H1 (cell line): ENCODE measurements at regions not wholly inside any gene's neighbourhood (a gene's known extent, or its start where the extent isn't known, plus 50 kb on each side); places are given as distances from the start of the nearest gene placed in this dataset.

Source experiments
- CTCF ChIA-PET: fragments of 300-600 bp; sonication (Branson Sonifier 250); formaldehyde crosslinking; loops from one replicate; lab custom pipeline; 2021; ENCODE audit not compliant: partially characterized antibody; lab: Charles Lee
- POLR2A ChIA-PET: fragments of 300-600 bp; sonication (Branson Sonifier 250); formaldehyde crosslinking; loops from one replicate; lab custom pipeline; 2021; ENCODE audit warnings: inconsistent platforms; ENCODE audit not compliant: partially characterized antibody; lab: Charles Lee
- DNase-seq, 2 experiments: peaks; one replicate each; pipeline versions ENCODE4 v3.0.0 to v3.0.0-alpha.2; 2010 to 2022; ENCODE audit warnings: low spot score in 2 of 2, low read depth in 1 of 2, mixed read lengths in 1 of 2
- FAIRE-seq: peaks from 2 replicates; lab custom pipeline; 2011; peaks lifted over from hg19 to GRCh38; lab: Jason Lieb, UNC
- H2AFZ ChIP-seq: 2 replicates; pipeline ENCODE4 v1.8.1; 2012; ENCODE audit warnings: low read length, inconsistent platforms
- H2AK5ac ChIP-seq: 2 replicates; pipeline ENCODE4 v1.6.1; 2013; ENCODE audit warnings: low read depth, low read length
- H2BK120ac ChIP-seq: replicated peaks from 2 replicates; pipeline ENCODE3; 2013; ENCODE audit warnings: low read depth, low read length, inconsistent platforms
- H2BK12ac ChIP-seq: 2 replicates; pipeline ENCODE4 v1.6.1; 2013; ENCODE audit warnings: low read depth, low read length
- H2BK15ac ChIP-seq: 2 replicates; pipeline ENCODE4 v1.6.1; 2013; ENCODE audit warnings: low read length
- H2BK20ac ChIP-seq: 2 replicates; pipeline ENCODE4 v1.6.1; 2013; ENCODE audit warnings: low read length
- H2BK5ac ChIP-seq: 2 replicates; pipeline ENCODE4 v1.6.1; 2013; ENCODE audit warnings: low read depth, low read length
- H3K14ac ChIP-seq: 2 replicates; pipeline ENCODE4 v1.6.1; 2013; ENCODE audit warnings: inconsistent platforms; ENCODE audit not compliant: insufficient read length
- H3K18ac ChIP-seq: 2 replicates; pipeline ENCODE4 v1.6.1; 2013; ENCODE audit warnings: low read length; ENCODE audit errors: extremely low read depth
- H3K23ac ChIP-seq: 2 replicates; pipeline ENCODE4 v1.6.1; 2013; ENCODE audit warnings: inconsistent platforms; ENCODE audit not compliant: insufficient read length
- H3K23me2 ChIP-seq: 2 replicates; pipeline ENCODE4 v1.6.1; 2013; ENCODE audit warnings: low read depth, low read length
- H3K27ac ChIP-seq: 2 replicates; pipeline ENCODE4 v1.6.1; 2011; ENCODE audit warnings: low read depth, low read length, inconsistent platforms
- H3K27me3 ChIP-seq, 4 experiments: replicated peaks in 1 of 4; 1 replicate in 1 of 4; 2 replicates in 3 of 4; pipeline versions ENCODE4 v1.6.1 to v1.8.1; 2011 to 2013; ENCODE audit warnings: low read length in 3 of 4, mild to moderate bottlenecking in 3 of 4, inconsistent platforms in 2 of 4, mixed read lengths in 2 of 4, moderate library complexity in 1 of 4; ENCODE audit not compliant: control insufficient read depth in 3 of 4, insufficient read depth in 3 of 4; ENCODE audit errors: extremely low read depth in 1 of 4
- H3K36me3 ChIP-seq, 4 experiments: 2 replicates each; pipeline versions ENCODE4 v1.6.1 to v1.8.1; 2011 to 2013; ENCODE audit warnings: mild to moderate bottlenecking in 4 of 4, low read length in 3 of 4, moderate library complexity in 2 of 4, control low read depth in 1 of 4, inconsistent platforms in 1 of 4; ENCODE audit not compliant: insufficient read depth in 4 of 4, control insufficient read depth in 2 of 4
- H3K4ac ChIP-seq: replicated peaks from 2 replicates; pipeline ENCODE3; 2013; ENCODE audit warnings: low read length, low read depth, mixed read lengths, inconsistent platforms; ENCODE audit not compliant: insufficient read length
- H3K4me1 ChIP-seq, 4 experiments: replicated peaks in 1 of 4; 1 replicate in 1 of 4; 2 replicates in 3 of 4; pipeline versions ENCODE4 v1.6.1 to v1.8.1; 2011 to 2013; ENCODE audit warnings: low read length in 3 of 4, inconsistent platforms in 2 of 4, mixed read lengths in 1 of 4; ENCODE audit not compliant: insufficient read depth in 4 of 4, control insufficient read depth in 3 of 4
- H3K4me2 ChIP-seq, 2 experiments: 2 replicates each; pipeline versions ENCODE4 v1.6.1 to v1.8.1; 2011 to 2013; ENCODE audit warnings: low read depth in 2 of 2, low read length in 2 of 2, control low read depth in 1 of 2, inconsistent platforms in 1 of 2, mild to moderate bottlenecking in 1 of 2; ENCODE audit not compliant: insufficient read depth in 1 of 2
- H3K4me3 ChIP-seq, 4 experiments: fragments of 200-600, 300-600 bp in 1 of 4; sonication (generic), shearing (Covaris generic), sonication (Bioruptor Twin) in 1 of 4; 2 replicates each; pipeline versions ENCODE4 v1.5.1 to v1.8.1; 2011 to 2016; ENCODE audit warnings: low read length in 4 of 4, low read depth in 3 of 4, control low read depth in 2 of 4, inconsistent platforms in 2 of 4, mild to moderate bottlenecking in 2 of 4, mixed read lengths in 1 of 4, moderate library complexity in 1 of 4; ENCODE audit not compliant: insufficient read depth in 2 of 4; ENCODE audit errors: extremely low read depth in 1 of 4
- H3K56ac ChIP-seq: replicated peaks from 2 replicates; pipeline ENCODE3; 2013; ENCODE audit warnings: low read depth, mild to moderate bottlenecking, mixed read lengths, low read length, inconsistent platforms; ENCODE audit not compliant: insufficient read length
- H3K79me1 ChIP-seq: 2 replicates; pipeline ENCODE4 v1.6.1; 2013; ENCODE audit warnings: low read depth, low read length, control low read depth
- H3K79me2 ChIP-seq, 2 experiments: 2 replicates each; pipeline versions ENCODE4 v1.6.1 to v1.8.1; 2012 to 2013; ENCODE audit warnings: low read length in 2 of 2, mild to moderate bottlenecking in 2 of 2, inconsistent platforms in 1 of 2; ENCODE audit not compliant: insufficient read depth in 2 of 2, control insufficient read depth in 1 of 2
- H3K9ac ChIP-seq, 4 experiments: replicated peaks in 1 of 4; 1 replicate in 1 of 4; 2 replicates in 3 of 4; pipeline versions ENCODE4 v1.6.1 to v1.8.1; 2011 to 2013; ENCODE audit warnings: low read depth in 3 of 4, low read length in 3 of 4, control low read depth in 2 of 4, mild to moderate bottlenecking in 2 of 4, moderate library complexity in 2 of 4, inconsistent platforms in 1 of 4; ENCODE audit errors: extremely low read depth in 1 of 4
- H3K9me3 ChIP-seq, 2 experiments: 2 replicates each; pipeline versions ENCODE4 v1.6.1 to v1.8.1; 2012 to 2013; ENCODE audit warnings: mild to moderate bottlenecking in 2 of 2, moderate library complexity in 2 of 2, control low read depth in 1 of 2, inconsistent platforms in 1 of 2, low read depth in 1 of 2, low read length in 1 of 2, mixed read lengths in 1 of 2; ENCODE audit not compliant: insufficient read depth in 2 of 2
- H4K20me1 ChIP-seq, 2 experiments: replicated peaks in 1 of 2; 2 replicates each; pipeline versions ENCODE3 to v1.8.1; 2011 to 2013; ENCODE audit warnings: inconsistent platforms in 2 of 2, low read length in 2 of 2, mild to moderate bottlenecking in 1 of 2; ENCODE audit not compliant: insufficient read depth in 2 of 2, control insufficient read depth in 1 of 2
- H4K5ac ChIP-seq: 2 replicates; pipeline ENCODE4 v1.6.1; 2013; ENCODE audit warnings: low read length, low read depth, mixed read lengths, inconsistent platforms; ENCODE audit not compliant: insufficient read length
- H4K8ac ChIP-seq: 2 replicates; pipeline ENCODE4 v1.8.0; 2013; ENCODE audit warnings: mild to moderate bottlenecking, moderate library complexity, low read length, inconsistent platforms; ENCODE audit not compliant: insufficient read depth; ENCODE audit errors: extremely low read depth
- H4K91ac ChIP-seq: replicated peaks from 2 replicates; pipeline ENCODE3; 2013; ENCODE audit warnings: low read length, mixed read lengths, inconsistent platforms; ENCODE audit not compliant: insufficient read length
- HDAC6 ChIP-seq: IDR thresholded peaks from one replicate; pipeline ENCODE4 v1.7.1; 2012; ENCODE audit warnings: low read depth, mild to moderate bottlenecking, inconsistent platforms, low read length, moderate library complexity
- KDM1A ChIP-seq: fragments of 200-600, 300-600 bp; sonication (generic); IDR thresholded peaks from 2 replicates; pipeline ENCODE4 v1.7.1; 2016; ENCODE audit warnings: mild to moderate bottlenecking, low read length, borderline replicate concordance
- PHF8 ChIP-seq: fragments of 200-600 bp; sonication (generic); conservative IDR thresholded peaks from 2 replicates; pipeline ENCODE4 v1.7.1; 2012; ENCODE audit warnings: low read depth, mild to moderate bottlenecking, inconsistent platforms, low read length, moderate library complexity
- POLR2A ChIP-seq, 2 experiments: IDR thresholded peaks; 1 replicate in 1 of 2; 2 replicates in 1 of 2; pipeline ENCODE4 v1.6.1; 2011; ENCODE audit warnings: low read depth in 2 of 2, low read length in 2 of 2, mild to moderate bottlenecking in 2 of 2; ENCODE audit errors: control extremely low read depth in 1 of 2
- RNF2 ChIP-seq: fragments of 200-900, 300-1000 bp; sonication (generic); IDR thresholded peaks from 2 replicates; pipeline ENCODE4 v1.7.1; 2016; ENCODE audit warnings: borderline replicate concordance, low read depth, mild to moderate bottlenecking, antibody characterized with exemption, low read length; ENCODE audit not compliant: poor library complexity, severe bottlenecking; ENCODE audit errors: missing control alignments
- SAP30 ChIP-seq: fragments of 300-600 bp; sonication (generic); IDR thresholded peaks from 2 replicates; pipeline ENCODE4 v1.7.1; 2012; ENCODE audit warnings: low read length, moderate library complexity, mild to moderate bottlenecking, inconsistent platforms; ENCODE audit not compliant: insufficient read depth, insufficient replicate concordance
- SRF ChIP-seq: IDR thresholded peaks from 2 replicates; pipeline ENCODE4 v1.6.1; 2011; ENCODE audit warnings: mild to moderate bottlenecking, low read depth, low read length, moderate library complexity
- TEAD4 ChIP-seq: IDR thresholded peaks from 2 replicates; pipeline ENCODE4 v1.6.1; 2012; ENCODE audit warnings: low read depth, low read length, inconsistent platforms, mixed read lengths
- WGBS, 2 experiments: shearing (Covaris generic) in 1 of 2; methylation state at CpG; one replicate each; pipeline versions ENCODE4 v1.1.6 to v1.1.7; 2013 to 2015; ENCODE audit warnings: low lambda C conversion rate in 2 of 2, mixed read lengths in 2 of 2, inconsistent platforms in 1 of 2, low coverage in 1 of 2, missing lambda C conversion rate in 1 of 2; ENCODE audit not compliant: insufficient replicate concordance in 2 of 2, insufficient coverage in 1 of 2, insufficient read length in 1 of 2; ENCODE audit errors: extremely low coverage in 1 of 2, missing lambda C conversion rate in 1 of 2; 5-methylcytosine and 5-hydroxymethylcytosine counted together
- TF ChIP-seq, protein P1 (sequence below): IDR thresholded peaks from 2 replicates; pipeline ENCODE4 v1.6.1; 2012; ENCODE audit warnings: inconsistent platforms
- TF ChIP-seq, protein P2 (sequence below), 3 experiments: IDR thresholded peaks; 1 replicate in 2 of 3; 2 replicates in 1 of 3; pipeline versions ENCODE4 v1.5.1 to v1.6.1; 2011; ENCODE audit warnings: low read length in 3 of 3, mild to moderate bottlenecking in 3 of 3, inconsistent platforms in 2 of 3, low read depth in 1 of 3, moderate library complexity in 1 of 3; ENCODE audit not compliant: insufficient read depth in 1 of 3; ENCODE audit errors: control extremely low read depth in 1 of 3
- TF ChIP-seq, protein P3 (sequence below): IDR thresholded peaks from 2 replicates; pipeline ENCODE4 v1.6.1; 2012; ENCODE audit warnings: inconsistent platforms

DNA sequence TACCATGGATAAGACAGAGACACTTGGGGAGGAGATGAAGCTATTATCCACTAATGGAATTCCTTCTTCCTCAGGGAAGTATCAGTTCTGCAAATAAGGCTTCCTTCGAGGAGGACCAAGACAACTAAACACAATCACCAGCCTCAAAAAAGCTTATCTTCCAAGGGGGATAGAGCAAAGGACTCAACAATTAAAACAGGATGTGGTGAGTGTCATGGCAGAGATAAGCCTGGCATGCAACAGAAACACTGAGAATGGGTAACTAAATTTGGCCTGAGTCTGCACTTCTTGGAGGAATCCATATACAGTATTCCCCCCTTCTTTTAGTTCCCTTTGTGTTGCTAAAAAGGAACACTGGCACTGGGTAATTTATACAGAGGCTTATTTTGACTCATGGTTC, 1285.2 kb downstream of the GATA3 start:
- WGBS, 2 experiments, result 96% methylated on average over 1 of the region's 1 CpG; no CpG with 5 or more reads in 1 of the 2 experiments
- TF ChIP-seq RNF2 (no peak), TEAD4 (no peak), POLR2A (IDR thresholded peaks at IDR 0.05; ENCODE audit: control extremely low read depth in 1 of 2, low read depth in 2 of 2, low read length in 2 of 2) (no peak), KDM1A (no peak), SRF (no peak), HDAC6 (no peak), SAP30 (no peak), PHF8 (no peak)
- TF ChIP-seq, protein P1, sequence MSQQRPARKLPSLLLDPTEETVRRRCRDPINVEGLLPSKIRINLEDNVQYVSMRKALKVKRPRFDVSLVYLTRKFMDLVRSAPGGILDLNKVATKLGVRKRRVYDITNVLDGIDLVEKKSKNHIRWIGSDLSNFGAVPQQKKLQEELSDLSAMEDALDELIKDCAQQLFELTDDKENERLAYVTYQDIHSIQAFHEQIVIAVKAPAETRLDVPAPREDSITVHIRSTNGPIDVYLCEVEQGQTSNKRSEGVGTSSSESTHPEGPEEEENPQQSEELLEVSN, result no peak
- TF ChIP-seq, protein P2, sequence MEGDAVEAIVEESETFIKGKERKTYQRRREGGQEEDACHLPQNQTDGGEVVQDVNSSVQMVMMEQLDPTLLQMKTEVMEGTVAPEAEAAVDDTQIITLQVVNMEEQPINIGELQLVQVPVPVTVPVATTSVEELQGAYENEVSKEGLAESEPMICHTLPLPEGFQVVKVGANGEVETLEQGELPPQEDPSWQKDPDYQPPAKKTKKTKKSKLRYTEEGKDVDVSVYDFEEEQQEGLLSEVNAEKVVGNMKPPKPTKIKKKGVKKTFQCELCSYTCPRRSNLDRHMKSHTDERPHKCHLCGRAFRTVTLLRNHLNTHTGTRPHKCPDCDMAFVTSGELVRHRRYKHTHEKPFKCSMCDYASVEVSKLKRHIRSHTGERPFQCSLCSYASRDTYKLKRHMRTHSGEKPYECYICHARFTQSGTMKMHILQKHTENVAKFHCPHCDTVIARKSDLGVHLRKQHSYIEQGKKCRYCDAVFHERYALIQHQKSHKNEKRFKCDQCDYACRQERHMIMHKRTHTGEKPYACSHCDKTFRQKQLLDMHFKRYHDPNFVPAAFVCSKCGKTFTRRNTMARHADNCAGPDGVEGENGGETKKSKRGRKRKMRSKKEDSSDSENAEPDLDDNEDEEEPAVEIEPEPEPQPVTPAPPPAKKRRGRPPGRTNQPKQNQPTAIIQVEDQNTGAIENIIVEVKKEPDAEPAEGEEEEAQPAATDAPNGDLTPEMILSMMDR (IDR thresholded peaks at IDR 0.05; ENCODE audit: control extremely low read depth in 1 of 3, insufficient read depth in 1 of 3, low read depth in 1 of 3, low read length in 3 of 3), result no peak
- TF ChIP-seq, protein P3, sequence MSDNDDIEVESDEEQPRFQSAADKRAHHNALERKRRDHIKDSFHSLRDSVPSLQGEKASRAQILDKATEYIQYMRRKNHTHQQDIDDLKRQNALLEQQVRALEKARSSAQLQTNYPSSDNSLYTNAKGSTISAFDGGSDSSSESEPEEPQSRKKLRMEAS, result no peak

More for the DNA sequence above, 1285.2 kb downstream of the GATA3 start:
- no peak overlapping the region for H2BK120ac ChIP-seq
- H2BK20ac ChIP-seq, result no peak overlapping the region
- no peak overlapping the region for H2BK12ac ChIP-seq
- H3K14ac ChIP-seq, result no peak overlapping the region
- no peak overlapping the region for H2AK5ac ChIP-seq
- no peaks in the 10 kb centered on the region for H3K4me1 ChIP-seq
- no peak overlapping the region for H3K4ac ChIP-seq
- no peak overlapping the region for H4K91ac ChIP-seq
- no peak overlapping the region for H3K4me3 ChIP-seq
- ChIA-PET POLR2A (no interaction called here), CTCF (interaction anchor here (0.6 kb wide), 1 partner anchor 55 kb away, joined by 4 read pairs; no protein-coding TSS in a partner anchor)
- H3K79me1 ChIP-seq, result no peaks in the 10 kb centered on the region
- no peak overlapping the region for H4K5ac ChIP-seq
- no peak overlapping the region for H2BK5ac ChIP-seq
- H3K79me2 ChIP-seq, result no peaks in the 10 kb centered on the region
- H4K20me1 ChIP-seq, result no peaks in the 10 kb centered on the region
- no peak overlapping the region for H4K8ac ChIP-seq
- peaks cover 3 to 7% of the 10 kb centered on the region in 2 experiments; a peak in 1 of 4 replicates for H3K9me3 ChIP-seq
- no peaks in the 10 kb centered on the region for H3K36me3 ChIP-seq
- no peak for DNase-seq
- H3K9ac ChIP-seq, result no peak overlapping the region
- H3K27me3 ChIP-seq, result no peaks in the 10 kb centered on the region
- H2AFZ ChIP-seq, result no peak overlapping the region
- no peak overlapping the region for H3K56ac ChIP-seq
- H3K23me2 ChIP-seq, result no peaks in the 10 kb centered on the region
- no peak overlapping the region for H2BK15ac ChIP-seq
- H3K18ac ChIP-seq, result no peak overlapping the region
- H3K23ac ChIP-seq, result no peak overlapping the region
- FAIRE-seq, result no peak
- no peak overlapping the region for H3K27ac ChIP-seq
- no peak overlapping the region for H3K4me2 ChIP-seq
